HepG2 (cell line): ENCODE measurements at regions not wholly inside any gene's neighbourhood (a gene's known extent, or its start where the extent isn't known, plus 50 kb on each side); places are given as distances from the start of the nearest gene placed in this dataset.

Experiments used
- CENPT ChIP-seq: sonication (generic); formaldehyde crosslinking; IDR thresholded peaks from 2 replicates; pipeline ENCODE4 v1.8.0; 2022; ENCODE audit warnings: low read depth, mild to moderate bottlenecking, moderate library complexity, missing genetic modification reagents
- CENPX ChIP-seq: sonication (generic); formaldehyde crosslinking; IDR thresholded peaks from 2 replicates; pipeline ENCODE4 v1.9.0; 2021; ENCODE audit warnings: mild to moderate bottlenecking, missing genetic modification reagents, moderate library complexity
- CREB1 ChIP-seq, 2 experiments: fragments of 450-650 bp in 1 of 2; IDR thresholded peaks; 2 replicates each; pipeline ENCODE4 v1.6.1; 2016 to 2017; ENCODE audit warnings: control low read depth in 1 of 2, mild to moderate bottlenecking in 1 of 2, missing compliant biosample characterization in 1 of 2, missing genetic modification characterization in 1 of 2
- CREB3 ChIP-seq: sonication (generic); formaldehyde crosslinking; IDR thresholded peaks from 2 replicates; pipeline ENCODE4 v1.5.0; 2020; ENCODE audit warnings: missing genetic modification reagents
- JDP2 ChIP-seq: sonication (generic); formaldehyde crosslinking; IDR thresholded peaks from 2 replicates; pipeline ENCODE4 v1.8.1; 2022; ENCODE audit warnings: missing genetic modification reagents, borderline replicate concordance
- NFKBIZ ChIP-seq: IDR thresholded peaks from 2 replicates; pipeline ENCODE4 v1.6.1; 2018; ENCODE audit warnings: missing genetic modification reagents, missing compliant biosample characterization
- SMYD3 ChIP-seq: sonication (generic); formaldehyde crosslinking; IDR thresholded peaks from 2 replicates; pipeline ENCODE4 v1.8.1; 2023; ENCODE audit warnings: mild to moderate bottlenecking, missing genetic modification reagents
- TEAD2 ChIP-seq: sonication (generic); formaldehyde crosslinking; IDR thresholded peaks from 2 replicates; pipeline ENCODE4 v1.9.0; 2021; ENCODE audit warnings: missing genetic modification reagents
- TRIM24 ChIP-seq: sonication (generic); formaldehyde crosslinking; IDR thresholded peaks from 2 replicates; pipeline ENCODE4 v1.8.0; 2022; ENCODE audit warnings: mild to moderate bottlenecking, missing genetic modification reagents
- ZBTB49 ChIP-seq: sonication (generic); formaldehyde crosslinking; IDR thresholded peaks from 2 replicates; pipeline ENCODE4 v1.4.0; 2020; ENCODE audit warnings: missing genetic modification reagents, borderline replicate concordance
- ZBTB7B ChIP-seq: sonication (generic); formaldehyde crosslinking; IDR thresholded peaks from 2 replicates; pipeline ENCODE4 v1.4.0; 2020; ENCODE audit warnings: missing genetic modification reagents
- ZNF577 ChIP-seq: sonication (generic); formaldehyde crosslinking; IDR thresholded peaks from 2 replicates; pipeline ENCODE4 v1.4.0; 2020; ENCODE audit warnings: mild to moderate bottlenecking, low read depth, missing genetic modification reagents, borderline replicate concordance
- ZNF747 ChIP-seq: sonication (generic); formaldehyde crosslinking; IDR thresholded peaks from 2 replicates; pipeline ENCODE4 v1.8.1; 2023; ENCODE audit warnings: missing genetic modification reagents, mild to moderate bottlenecking, borderline replicate concordance
- ZNF782 ChIP-seq: sonication (generic); formaldehyde crosslinking; IDR thresholded peaks from 2 replicates; pipeline ENCODE4 v1.4.0; 2020; ENCODE audit warnings: missing genetic modification reagents, mild to moderate bottlenecking, borderline replicate concordance
- TF ChIP-seq, protein P1 (sequence below): sonication (generic); formaldehyde crosslinking; IDR thresholded peaks from 2 replicates; pipeline ENCODE4 v1.4.0; 2020; ENCODE audit warnings: missing genetic modification reagents
- TF ChIP-seq, protein P2 (sequence below): conservative IDR thresholded peaks from 2 replicates; pipeline ENCODE4 v1.6.1; 2018; ENCODE audit warnings: missing genetic modification reagents
- TF ChIP-seq, protein P3 (sequence below): sonication (generic); formaldehyde crosslinking; IDR thresholded peaks from 2 replicates; pipeline ENCODE4 v1.4.0; 2020; ENCODE audit warnings: missing genetic modification reagents

DNA sequence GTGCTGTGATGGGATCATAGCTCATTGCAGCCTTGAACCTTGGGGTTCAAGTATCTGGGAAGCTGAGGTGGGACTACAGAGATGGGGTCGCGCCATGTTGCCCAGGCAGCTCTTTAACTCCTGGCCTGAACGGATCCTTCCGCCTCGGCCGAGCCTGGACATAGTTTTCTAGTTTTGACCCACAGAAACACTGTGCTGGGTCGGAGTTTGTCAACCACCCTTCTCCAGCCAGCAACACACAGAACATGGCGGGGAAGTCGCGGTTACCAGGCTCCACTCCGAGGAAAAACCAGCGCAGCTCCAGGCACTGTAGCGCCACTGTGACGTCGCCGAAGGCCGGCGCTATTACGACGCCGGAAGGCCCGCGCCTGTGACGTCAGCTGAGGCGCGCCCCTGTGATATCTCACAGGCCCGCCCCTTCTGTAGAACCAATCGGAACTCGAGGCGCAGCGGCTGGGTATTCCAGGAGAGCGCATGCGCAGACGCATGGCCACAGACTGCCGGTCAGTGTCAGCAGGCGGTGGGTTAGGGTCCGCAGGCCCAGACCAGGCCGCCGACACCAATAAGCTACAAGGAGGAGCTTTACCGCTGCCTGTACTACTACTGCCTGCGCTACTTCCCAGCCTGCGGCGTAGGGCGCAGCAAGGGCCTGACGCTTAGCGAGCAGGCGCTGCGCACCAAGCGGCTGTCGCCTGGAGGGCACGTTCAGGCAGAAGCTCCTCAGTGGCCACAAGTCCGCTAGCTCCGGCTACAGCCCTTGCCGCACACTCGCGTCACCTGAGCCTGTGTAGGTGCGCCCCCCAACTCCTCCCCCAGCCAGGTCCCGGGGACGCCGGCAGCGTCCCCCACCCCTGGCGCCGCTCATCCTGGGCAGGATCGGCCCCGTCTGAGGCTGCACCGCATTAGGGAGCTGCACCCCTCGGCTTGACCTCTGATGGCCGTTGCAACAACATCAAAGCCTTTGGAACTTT lies 135.2 kb upstream of the KCTD7 start (continued):
- TF ChIP-seq, protein P1, sequence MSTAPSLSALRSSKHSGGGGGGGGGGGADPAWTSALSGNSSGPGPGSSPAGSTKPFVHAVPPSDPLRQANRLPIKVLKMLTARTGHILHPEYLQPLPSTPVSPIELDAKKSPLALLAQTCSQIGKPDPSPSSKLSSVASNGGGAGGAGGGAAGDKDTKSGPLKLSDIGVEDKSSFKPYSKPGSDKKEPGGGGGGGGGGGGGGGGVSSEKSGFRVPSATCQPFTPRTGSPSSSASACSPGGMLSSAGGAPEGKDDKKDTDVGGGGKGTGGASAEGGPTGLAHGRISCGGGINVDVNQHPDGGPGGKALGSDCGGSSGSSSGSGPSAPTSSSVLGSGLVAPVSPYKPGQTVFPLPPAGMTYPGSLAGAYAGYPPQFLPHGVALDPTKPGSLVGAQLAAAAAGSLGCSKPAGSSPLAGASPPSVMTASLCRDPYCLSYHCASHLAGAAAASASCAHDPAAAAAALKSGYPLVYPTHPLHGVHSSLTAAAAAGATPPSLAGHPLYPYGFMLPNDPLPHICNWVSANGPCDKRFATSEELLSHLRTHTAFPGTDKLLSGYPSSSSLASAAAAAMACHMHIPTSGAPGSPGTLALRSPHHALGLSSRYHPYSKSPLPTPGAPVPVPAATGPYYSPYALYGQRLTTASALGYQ: peak; percentile 72
- peak; percentile 77; the same call in 1 of the 2 replicates for TF ChIP-seq ZNF747
- TF ChIP-seq CREB1 (IDR thresholded peaks at IDR 0.05): peak; percentile 100
- peak; percentile 98 for TF ChIP-seq CREB1 (CRISPR knock-in tag; IDR thresholded peaks at IDR 0.05)
- no peak for TF ChIP-seq TRIM24 (CRISPR knock-in tag)
- TF ChIP-seq, protein P2, sequence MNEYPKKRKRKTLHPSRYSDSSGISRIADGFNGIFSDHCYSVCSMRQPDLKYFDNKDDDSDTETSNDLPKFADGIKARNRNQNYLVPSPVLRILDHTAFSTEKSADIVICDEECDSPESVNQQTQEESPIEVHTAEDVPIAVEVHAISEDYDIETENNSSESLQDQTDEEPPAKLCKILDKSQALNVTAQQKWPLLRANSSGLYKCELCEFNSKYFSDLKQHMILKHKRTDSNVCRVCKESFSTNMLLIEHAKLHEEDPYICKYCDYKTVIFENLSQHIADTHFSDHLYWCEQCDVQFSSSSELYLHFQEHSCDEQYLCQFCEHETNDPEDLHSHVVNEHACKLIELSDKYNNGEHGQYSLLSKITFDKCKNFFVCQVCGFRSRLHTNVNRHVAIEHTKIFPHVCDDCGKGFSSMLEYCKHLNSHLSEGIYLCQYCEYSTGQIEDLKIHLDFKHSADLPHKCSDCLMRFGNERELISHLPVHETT (CRISPR knock-in tag): peak; percentile 76; the same call in 1 of the 2 replicates
- peak; percentile 74; the same call in 1 of the 2 replicates for TF ChIP-seq NFKBIZ (CRISPR knock-in tag)
- TF ChIP-seq, protein P3, sequence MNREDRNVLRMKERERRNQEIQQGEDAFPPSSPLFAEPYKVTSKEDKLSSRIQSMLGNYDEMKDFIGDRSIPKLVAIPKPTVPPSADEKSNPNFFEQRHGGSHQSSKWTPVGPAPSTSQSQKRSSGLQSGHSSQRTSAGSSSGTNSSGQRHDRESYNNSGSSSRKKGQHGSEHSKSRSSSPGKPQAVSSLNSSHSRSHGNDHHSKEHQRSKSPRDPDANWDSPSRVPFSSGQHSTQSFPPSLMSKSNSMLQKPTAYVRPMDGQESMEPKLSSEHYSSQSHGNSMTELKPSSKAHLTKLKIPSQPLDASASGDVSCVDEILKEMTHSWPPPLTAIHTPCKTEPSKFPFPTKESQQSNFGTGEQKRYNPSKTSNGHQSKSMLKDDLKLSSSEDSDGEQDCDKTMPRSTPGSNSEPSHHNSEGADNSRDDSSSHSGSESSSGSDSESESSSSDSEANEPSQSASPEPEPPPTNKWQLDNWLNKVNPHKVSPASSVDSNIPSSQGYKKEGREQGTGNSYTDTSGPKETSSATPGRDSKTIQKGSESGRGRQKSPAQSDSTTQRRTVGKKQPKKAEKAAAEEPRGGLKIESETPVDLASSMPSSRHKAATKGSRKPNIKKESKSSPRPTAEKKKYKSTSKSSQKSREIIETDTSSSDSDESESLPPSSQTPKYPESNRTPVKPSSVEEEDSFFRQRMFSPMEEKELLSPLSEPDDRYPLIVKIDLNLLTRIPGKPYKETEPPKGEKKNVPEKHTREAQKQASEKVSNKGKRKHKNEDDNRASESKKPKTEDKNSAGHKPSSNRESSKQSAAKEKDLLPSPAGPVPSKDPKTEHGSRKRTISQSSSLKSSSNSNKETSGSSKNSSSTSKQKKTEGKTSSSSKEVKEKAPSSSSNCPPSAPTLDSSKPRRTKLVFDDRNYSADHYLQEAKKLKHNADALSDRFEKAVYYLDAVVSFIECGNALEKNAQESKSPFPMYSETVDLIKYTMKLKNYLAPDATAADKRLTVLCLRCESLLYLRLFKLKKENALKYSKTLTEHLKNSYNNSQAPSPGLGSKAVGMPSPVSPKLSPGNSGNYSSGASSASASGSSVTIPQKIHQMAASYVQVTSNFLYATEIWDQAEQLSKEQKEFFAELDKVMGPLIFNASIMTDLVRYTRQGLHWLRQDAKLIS: peak; percentile 87; the same call in 1 of the 2 replicates
- no peak for TF ChIP-seq ZNF577 (CRISPR knock-in tag)
- TF ChIP-seq TEAD2 (CRISPR knock-in tag): no peak
- no peak; the same call in 1 of the 2 replicates for TF ChIP-seq CENPT (CRISPR knock-in tag)
- no peak; the same call in 1 of the 2 replicates for TF ChIP-seq JDP2 (CRISPR knock-in tag)
- no peak for TF ChIP-seq CENPX (CRISPR knock-in tag)
- peak; percentile 47; the same call in 1 of the 2 replicates for TF ChIP-seq ZNF782 (CRISPR knock-in tag)
- no peak; the same call in 1 of the 2 replicates for TF ChIP-seq ZBTB49 (CRISPR knock-in tag)
- peak; percentile 50; the same call in 1 of the 2 replicates for TF ChIP-seq SMYD3
- TF ChIP-seq CREB3 (CRISPR knock-in tag): peak; percentile 95
- peak; percentile 33; the same call in 1 of the 2 replicates for TF ChIP-seq ZBTB7B (CRISPR knock-in tag)
